WTC11 (cell line): ENCODE measurements at regions not wholly inside any gene's neighbourhood (a gene's known extent, or its start where the extent isn't known, plus 50 kb on each side); places are given as distances from the start of the nearest gene placed in this dataset.

Experiments
- ATAC-seq: fragments of 200-7000 bp; cut with Tn5 transposase; 2 replicates; pipeline ENCODE4 v1.10.0; 2021; ENCODE audit warnings: mild to moderate bottlenecking, moderate library complexity
- CTCF ChIA-PET: fragments of 300-600 bp; sonication (Branson Sonifier 250); formaldehyde crosslinking; loops from one replicate; lab custom pipeline; 2021; ENCODE audit warnings: antibody characterized with exemption; lab: Charles Lee
- POLR2A ChIA-PET: fragments of 350-600 bp; sonication (Branson Sonifier 250); formaldehyde crosslinking; loops from one replicate; lab custom pipeline; 2021; ENCODE audit warnings: antibody characterized with exemption; lab: Charles Lee
- DNase-seq: peaks from one replicate; pipeline ENCODE4 v3.0.0; 2021; ENCODE audit warnings: low spot score
- H3K27ac Mint-ChIP-seq: 2 replicates; pipeline ENCODE4 v1.8.0; 2021; ENCODE audit warnings: mixed read lengths
- H3K27me3 Mint-ChIP-seq: 2 replicates; pipeline ENCODE4 v1.8.0; 2021; ENCODE audit warnings: low read depth, mild to moderate bottlenecking, moderate library complexity, mixed read lengths
- H3K36me3 Mint-ChIP-seq: 2 replicates; pipeline ENCODE4 v1.8.0; 2021; ENCODE audit warnings: mixed read lengths
- H3K4me1 Mint-ChIP-seq: 2 replicates; pipeline ENCODE4 v1.8.0; 2022; ENCODE audit warnings: mixed read lengths
- H3K4me3 Mint-ChIP-seq: 2 replicates; pipeline ENCODE4 v1.8.0; 2021; ENCODE audit warnings: mild to moderate bottlenecking, moderate library complexity, mixed read lengths
- H3K9me3 Mint-ChIP-seq: 2 replicates; pipeline ENCODE4 v1.8.0; 2021; ENCODE audit warnings: mixed read lengths
- CREM ChIP-seq: sonication (generic); formaldehyde crosslinking; IDR thresholded peaks from 2 replicates; pipeline ENCODE4 v1.8.1; 2022; ENCODE audit warnings: mild to moderate bottlenecking, missing genetic modification reagents, moderate library complexity
- ELF4 ChIP-seq: sonication (generic); formaldehyde crosslinking; IDR thresholded peaks from 2 replicates; pipeline ENCODE4 v1.8.1; 2022; ENCODE audit warnings: low read depth, mild to moderate bottlenecking, moderate library complexity, missing genetic modification reagents
- EMX1 ChIP-seq: fragments of 250-450 bp; sonication (Bioruptor Pico); IDR thresholded peaks from 2 replicates; pipeline ENCODE4 v1.8.0; 2021; ENCODE audit warnings: mild to moderate bottlenecking
- ETV6 ChIP-seq: sonication (generic); formaldehyde crosslinking; IDR thresholded peaks from 2 replicates; pipeline ENCODE4 v1.8.1; 2022; ENCODE audit warnings: mild to moderate bottlenecking, missing genetic modification reagents
- FOXJ3 ChIP-seq: sonication (generic); formaldehyde crosslinking; IDR thresholded peaks from 2 replicates; pipeline ENCODE4 v1.9.0; 2021; ENCODE audit warnings: missing genetic modification reagents, mild to moderate bottlenecking, borderline replicate concordance
- GTF2I ChIP-seq: fragments of 250-450 bp; sonication (Bioruptor Pico); conservative IDR thresholded peaks from 2 replicates; pipeline ENCODE4 v1.4.0; 2021; ENCODE audit warnings: mild to moderate bottlenecking
- JUN ChIP-seq: sonication (generic); formaldehyde crosslinking; IDR thresholded peaks from 2 replicates; pipeline ENCODE4 v1.8.0; 2023; ENCODE audit warnings: mild to moderate bottlenecking, missing genetic modification reagents
- MXD4 ChIP-seq: fragments of 250-450 bp; sonication (Bioruptor Pico); IDR thresholded peaks from 2 replicates; pipeline ENCODE4 v1.8.0; 2021; ENCODE audit warnings: mild to moderate bottlenecking, moderate library complexity, borderline replicate concordance
- PRRX2 ChIP-seq: fragments of 250-450 bp; sonication (Bioruptor Pico); IDR thresholded peaks from 2 replicates; pipeline ENCODE4 v1.8.0; 2021; ENCODE audit warnings: mild to moderate bottlenecking
- ZNF416 ChIP-seq: fragments of 250-450 bp; sonication (Bioruptor Pico); IDR thresholded peaks from 2 replicates; pipeline ENCODE4 v1.9.0; 2021; ENCODE audit warnings: mild to moderate bottlenecking, inconsistent platforms
- TF ChIP-seq, protein P1 (sequence below): fragments of 250-450 bp; sonication (Bioruptor Pico); IDR thresholded peaks from 2 replicates; pipeline ENCODE4 v1.8.0; 2021; ENCODE audit warnings: mild to moderate bottlenecking
- TF ChIP-seq, protein P2 (sequence below): fragments of 250-450 bp; sonication (Bioruptor Pico); IDR thresholded peaks from 2 replicates; pipeline ENCODE4 v1.9.0; 2021; ENCODE audit warnings: moderate library complexity, mild to moderate bottlenecking, inconsistent platforms, borderline replicate concordance
- TF ChIP-seq, protein P3 (sequence below): fragments of 250-450 bp; sonication (Bioruptor Pico); IDR thresholded peaks from 2 replicates; pipeline ENCODE4 v1.9.0; 2021; ENCODE audit warnings: mild to moderate bottlenecking
- TF ChIP-seq, protein P4 (sequence below): sonication (generic); formaldehyde crosslinking; conservative IDR thresholded peaks from 2 replicates; pipeline ENCODE4 v1.8.1; 2022; ENCODE audit warnings: mild to moderate bottlenecking, missing genetic modification reagents
- TF ChIP-seq, protein P5 (sequence below): fragments of 250-450 bp; sonication (Bioruptor Pico); IDR thresholded peaks from 2 replicates; pipeline ENCODE4 v2.1.2; 2022; ENCODE audit warnings: mild to moderate bottlenecking, moderate library complexity
- TF ChIP-seq, protein P6 (sequence below): sonication (generic); formaldehyde crosslinking; IDR thresholded peaks from 2 replicates; pipeline ENCODE4 v1.8.1; 2022; ENCODE audit warnings: low read depth, mild to moderate bottlenecking, moderate library complexity, missing genetic modification reagents, borderline replicate concordance
- TF ChIP-seq, protein P7 (sequence below): sonication (generic); formaldehyde crosslinking; conservative IDR thresholded peaks from 2 replicates; pipeline ENCODE4 v1.8.1; 2023; ENCODE audit warnings: mild to moderate bottlenecking, low read depth, missing genetic modification reagents, moderate library complexity
- TF ChIP-seq, protein P8 (sequence below): fragments of 250-450 bp; sonication (Bioruptor Pico); conservative IDR thresholded peaks from 2 replicates; pipeline ENCODE4 v1.9.0; 2021; ENCODE audit warnings: mild to moderate bottlenecking
- TF ChIP-seq, protein P9 (sequence below): sonication (generic); formaldehyde crosslinking; IDR thresholded peaks from 2 replicates; pipeline ENCODE4 v1.8.0; 2023; ENCODE audit warnings: missing genetic modification reagents, mild to moderate bottlenecking, borderline replicate concordance

DNA sequence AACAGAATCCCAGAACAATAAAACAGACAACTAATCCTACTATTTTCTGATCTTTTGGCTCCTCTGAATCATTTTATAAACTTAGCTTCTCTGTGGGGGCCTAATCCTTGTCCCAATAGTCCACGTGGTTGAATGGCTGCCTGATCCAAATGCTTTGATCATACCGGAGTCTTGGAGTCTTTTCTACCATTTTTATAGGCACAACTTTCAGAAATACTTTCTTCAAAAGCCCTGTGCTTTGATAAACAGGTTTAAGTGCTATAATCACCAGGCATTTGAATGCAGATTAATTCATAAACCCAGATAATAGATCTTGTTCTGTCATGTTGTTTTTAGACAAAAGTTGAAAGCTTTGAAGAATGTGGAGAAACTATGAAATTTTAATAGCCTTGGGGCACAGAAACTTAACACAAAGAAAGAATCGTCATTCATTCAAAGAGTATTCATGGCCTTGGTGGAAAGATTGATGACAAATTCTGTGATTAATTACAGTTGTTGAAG, 163.7 kb downstream of the AHR start:
- ATAC-seq, result no peak
- CTCF ChIA-PET, result no interaction called here
- TF ChIP-seq MXD4 (CRISPR knock-in tag), result no peak
- TF ChIP-seq, protein P1, sequence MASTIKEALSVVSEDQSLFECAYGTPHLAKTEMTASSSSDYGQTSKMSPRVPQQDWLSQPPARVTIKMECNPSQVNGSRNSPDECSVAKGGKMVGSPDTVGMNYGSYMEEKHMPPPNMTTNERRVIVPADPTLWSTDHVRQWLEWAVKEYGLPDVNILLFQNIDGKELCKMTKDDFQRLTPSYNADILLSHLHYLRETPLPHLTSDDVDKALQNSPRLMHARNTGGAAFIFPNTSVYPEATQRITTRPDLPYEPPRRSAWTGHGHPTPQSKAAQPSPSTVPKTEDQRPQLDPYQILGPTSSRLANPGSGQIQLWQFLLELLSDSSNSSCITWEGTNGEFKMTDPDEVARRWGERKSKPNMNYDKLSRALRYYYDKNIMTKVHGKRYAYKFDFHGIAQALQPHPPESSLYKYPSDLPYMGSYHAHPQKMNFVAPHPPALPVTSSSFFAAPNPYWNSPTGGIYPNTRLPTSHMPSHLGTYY, result no peak
- TF ChIP-seq FOXJ3 (CRISPR knock-in tag), result no peak
- no peak for TF ChIP-seq GTF2I (CRISPR knock-in tag)
- TF ChIP-seq, protein P2, sequence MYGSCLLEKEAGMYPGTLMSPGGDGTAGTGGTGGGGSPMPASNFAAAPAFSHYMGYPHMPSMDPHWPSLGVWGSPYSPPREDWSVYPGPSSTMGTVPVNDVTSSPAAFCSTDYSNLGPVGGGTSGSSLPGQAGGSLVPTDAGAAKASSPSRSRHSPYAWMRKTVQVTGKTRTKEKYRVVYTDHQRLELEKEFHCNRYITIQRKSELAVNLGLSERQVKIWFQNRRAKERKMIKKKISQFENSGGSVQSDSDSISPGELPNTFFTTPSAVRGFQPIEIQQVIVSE (CRISPR knock-in tag), result no peak
- TF ChIP-seq, protein P3, sequence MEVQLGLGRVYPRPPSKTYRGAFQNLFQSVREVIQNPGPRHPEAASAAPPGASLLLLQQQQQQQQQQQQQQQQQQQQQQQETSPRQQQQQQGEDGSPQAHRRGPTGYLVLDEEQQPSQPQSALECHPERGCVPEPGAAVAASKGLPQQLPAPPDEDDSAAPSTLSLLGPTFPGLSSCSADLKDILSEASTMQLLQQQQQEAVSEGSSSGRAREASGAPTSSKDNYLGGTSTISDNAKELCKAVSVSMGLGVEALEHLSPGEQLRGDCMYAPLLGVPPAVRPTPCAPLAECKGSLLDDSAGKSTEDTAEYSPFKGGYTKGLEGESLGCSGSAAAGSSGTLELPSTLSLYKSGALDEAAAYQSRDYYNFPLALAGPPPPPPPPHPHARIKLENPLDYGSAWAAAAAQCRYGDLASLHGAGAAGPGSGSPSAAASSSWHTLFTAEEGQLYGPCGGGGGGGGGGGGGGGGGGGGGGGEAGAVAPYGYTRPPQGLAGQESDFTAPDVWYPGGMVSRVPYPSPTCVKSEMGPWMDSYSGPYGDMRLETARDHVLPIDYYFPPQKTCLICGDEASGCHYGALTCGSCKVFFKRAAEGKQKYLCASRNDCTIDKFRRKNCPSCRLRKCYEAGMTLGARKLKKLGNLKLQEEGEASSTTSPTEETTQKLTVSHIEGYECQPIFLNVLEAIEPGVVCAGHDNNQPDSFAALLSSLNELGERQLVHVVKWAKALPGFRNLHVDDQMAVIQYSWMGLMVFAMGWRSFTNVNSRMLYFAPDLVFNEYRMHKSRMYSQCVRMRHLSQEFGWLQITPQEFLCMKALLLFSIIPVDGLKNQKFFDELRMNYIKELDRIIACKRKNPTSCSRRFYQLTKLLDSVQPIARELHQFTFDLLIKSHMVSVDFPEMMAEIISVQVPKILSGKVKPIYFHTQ (CRISPR knock-in tag), result no peak
- TF ChIP-seq CREM (CRISPR knock-in tag), result no peak
- no peak for TF ChIP-seq JUN (CRISPR knock-in tag)
- TF ChIP-seq, protein P4, sequence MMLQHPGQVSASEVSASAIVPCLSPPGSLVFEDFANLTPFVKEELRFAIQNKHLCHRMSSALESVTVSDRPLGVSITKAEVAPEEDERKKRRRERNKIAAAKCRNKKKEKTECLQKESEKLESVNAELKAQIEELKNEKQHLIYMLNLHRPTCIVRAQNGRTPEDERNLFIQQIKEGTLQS, result no peak
- TF ChIP-seq PRRX2 (CRISPR knock-in tag), result no peak
- no peak for TF ChIP-seq EMX1 (CRISPR knock-in tag)
- TF ChIP-seq, protein P5, sequence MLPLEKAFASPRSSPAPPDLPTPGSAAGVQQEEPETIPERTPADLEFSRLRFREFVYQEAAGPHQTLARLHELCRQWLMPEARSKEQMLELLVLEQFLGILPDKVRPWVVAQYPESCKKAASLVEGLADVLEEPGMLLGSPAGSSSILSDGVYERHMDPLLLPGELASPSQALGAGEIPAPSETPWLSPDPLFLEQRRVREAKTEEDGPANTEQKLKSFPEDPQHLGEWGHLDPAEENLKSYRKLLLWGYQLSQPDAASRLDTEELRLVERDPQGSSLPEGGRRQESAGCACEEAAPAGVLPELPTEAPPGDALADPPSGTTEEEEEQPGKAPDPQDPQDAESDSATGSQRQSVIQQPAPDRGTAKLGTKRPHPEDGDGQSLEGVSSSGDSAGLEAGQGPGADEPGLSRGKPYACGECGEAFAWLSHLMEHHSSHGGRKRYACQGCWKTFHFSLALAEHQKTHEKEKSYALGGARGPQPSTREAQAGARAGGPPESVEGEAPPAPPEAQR (CRISPR knock-in tag), result no peak
- TF ChIP-seq, protein P6, sequence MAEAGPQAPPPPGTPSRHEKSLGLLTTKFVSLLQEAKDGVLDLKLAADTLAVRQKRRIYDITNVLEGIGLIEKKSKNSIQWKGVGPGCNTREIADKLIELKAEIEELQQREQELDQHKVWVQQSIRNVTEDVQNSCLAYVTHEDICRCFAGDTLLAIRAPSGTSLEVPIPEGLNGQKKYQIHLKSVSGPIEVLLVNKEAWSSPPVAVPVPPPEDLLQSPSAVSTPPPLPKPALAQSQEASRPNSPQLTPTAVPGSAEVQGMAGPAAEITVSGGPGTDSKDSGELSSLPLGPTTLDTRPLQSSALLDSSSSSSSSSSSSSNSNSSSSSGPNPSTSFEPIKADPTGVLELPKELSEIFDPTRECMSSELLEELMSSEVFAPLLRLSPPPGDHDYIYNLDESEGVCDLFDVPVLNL (CRISPR knock-in tag), result no peak
- TF ChIP-seq, protein P7, sequence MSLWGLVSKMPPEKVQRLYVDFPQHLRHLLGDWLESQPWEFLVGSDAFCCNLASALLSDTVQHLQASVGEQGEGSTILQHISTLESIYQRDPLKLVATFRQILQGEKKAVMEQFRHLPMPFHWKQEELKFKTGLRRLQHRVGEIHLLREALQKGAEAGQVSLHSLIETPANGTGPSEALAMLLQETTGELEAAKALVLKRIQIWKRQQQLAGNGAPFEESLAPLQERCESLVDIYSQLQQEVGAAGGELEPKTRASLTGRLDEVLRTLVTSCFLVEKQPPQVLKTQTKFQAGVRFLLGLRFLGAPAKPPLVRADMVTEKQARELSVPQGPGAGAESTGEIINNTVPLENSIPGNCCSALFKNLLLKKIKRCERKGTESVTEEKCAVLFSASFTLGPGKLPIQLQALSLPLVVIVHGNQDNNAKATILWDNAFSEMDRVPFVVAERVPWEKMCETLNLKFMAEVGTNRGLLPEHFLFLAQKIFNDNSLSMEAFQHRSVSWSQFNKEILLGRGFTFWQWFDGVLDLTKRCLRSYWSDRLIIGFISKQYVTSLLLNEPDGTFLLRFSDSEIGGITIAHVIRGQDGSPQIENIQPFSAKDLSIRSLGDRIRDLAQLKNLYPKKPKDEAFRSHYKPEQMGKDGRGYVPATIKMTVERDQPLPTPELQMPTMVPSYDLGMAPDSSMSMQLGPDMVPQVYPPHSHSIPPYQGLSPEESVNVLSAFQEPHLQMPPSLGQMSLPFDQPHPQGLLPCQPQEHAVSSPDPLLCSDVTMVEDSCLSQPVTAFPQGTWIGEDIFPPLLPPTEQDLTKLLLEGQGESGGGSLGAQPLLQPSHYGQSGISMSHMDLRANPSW (CRISPR knock-in tag), result no peak
- no peak for TF ChIP-seq ELF4 (CRISPR knock-in tag)
- TF ChIP-seq, protein P8, sequence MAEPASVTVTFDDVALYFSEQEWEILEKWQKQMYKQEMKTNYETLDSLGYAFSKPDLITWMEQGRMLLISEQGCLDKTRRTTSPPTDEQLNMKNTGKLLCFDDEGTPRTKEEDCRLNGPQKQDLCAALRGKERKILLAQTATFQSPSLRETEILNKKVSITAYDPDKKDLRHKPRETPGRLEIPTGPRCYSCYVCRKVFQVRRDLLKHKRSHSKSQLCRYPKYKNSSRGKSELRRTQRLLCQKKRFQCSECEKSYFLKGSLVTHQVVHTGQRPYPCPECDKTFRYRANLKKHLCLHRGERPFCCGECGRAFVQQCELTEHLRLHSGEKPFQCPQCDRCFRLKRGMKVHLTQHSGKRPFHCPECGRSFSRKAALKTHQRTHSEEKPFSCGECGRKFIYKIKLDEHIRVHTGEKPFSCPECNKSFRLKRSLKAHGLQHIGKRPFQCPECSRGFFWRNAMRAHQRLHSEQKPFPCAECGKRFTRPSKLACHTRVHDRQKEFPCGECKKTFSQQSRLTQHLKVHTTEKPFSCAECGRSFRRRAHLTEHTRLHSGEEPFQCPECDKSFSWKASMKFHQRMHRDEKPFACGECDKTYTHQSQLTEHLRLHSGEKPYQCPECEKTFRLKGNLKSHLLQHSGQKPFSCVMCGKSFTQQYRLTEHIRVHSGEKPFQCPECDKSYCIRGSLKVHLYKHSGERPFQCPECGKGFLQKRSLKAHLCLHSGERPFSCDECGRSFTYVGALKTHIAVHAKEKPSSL (CRISPR knock-in tag), result no peak
- no peak for TF ChIP-seq ZNF416 (CRISPR knock-in tag)
- no peak for TF ChIP-seq ETV6
- TF ChIP-seq, protein P9, sequence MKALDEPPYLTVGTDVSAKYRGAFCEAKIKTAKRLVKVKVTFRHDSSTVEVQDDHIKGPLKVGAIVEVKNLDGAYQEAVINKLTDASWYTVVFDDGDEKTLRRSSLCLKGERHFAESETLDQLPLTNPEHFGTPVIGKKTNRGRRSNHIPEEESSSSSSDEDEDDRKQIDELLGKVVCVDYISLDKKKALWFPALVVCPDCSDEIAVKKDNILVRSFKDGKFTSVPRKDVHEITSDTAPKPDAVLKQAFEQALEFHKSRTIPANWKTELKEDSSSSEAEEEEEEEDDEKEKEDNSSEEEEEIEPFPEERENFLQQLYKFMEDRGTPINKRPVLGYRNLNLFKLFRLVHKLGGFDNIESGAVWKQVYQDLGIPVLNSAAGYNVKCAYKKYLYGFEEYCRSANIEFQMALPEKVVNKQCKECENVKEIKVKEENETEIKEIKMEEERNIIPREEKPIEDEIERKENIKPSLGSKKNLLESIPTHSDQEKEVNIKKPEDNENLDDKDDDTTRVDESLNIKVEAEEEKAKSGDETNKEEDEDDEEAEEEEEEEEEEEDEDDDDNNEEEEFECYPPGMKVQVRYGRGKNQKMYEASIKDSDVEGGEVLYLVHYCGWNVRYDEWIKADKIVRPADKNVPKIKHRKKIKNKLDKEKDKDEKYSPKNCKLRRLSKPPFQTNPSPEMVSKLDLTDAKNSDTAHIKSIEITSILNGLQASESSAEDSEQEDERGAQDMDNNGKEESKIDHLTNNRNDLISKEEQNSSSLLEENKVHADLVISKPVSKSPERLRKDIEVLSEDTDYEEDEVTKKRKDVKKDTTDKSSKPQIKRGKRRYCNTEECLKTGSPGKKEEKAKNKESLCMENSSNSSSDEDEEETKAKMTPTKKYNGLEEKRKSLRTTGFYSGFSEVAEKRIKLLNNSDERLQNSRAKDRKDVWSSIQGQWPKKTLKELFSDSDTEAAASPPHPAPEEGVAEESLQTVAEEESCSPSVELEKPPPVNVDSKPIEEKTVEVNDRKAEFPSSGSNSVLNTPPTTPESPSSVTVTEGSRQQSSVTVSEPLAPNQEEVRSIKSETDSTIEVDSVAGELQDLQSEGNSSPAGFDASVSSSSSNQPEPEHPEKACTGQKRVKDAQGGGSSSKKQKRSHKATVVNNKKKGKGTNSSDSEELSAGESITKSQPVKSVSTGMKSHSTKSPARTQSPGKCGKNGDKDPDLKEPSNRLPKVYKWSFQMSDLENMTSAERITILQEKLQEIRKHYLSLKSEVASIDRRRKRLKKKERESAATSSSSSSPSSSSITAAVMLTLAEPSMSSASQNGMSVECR (CRISPR knock-in tag), result no peak
- TF ChIP-seq, all 79 proteins: peak for 0
- Mint-ChIP-seq H3K36me3 (peaks cover 43% of the 10 kb centered on the region), H3K4me1 (peaks cover 44% of the 10 kb centered on the region), H3K9me3 (peaks cover 58% of the 10 kb centered on the region), H3K27me3 (no peaks in the 10 kb centered on the region), H3K27ac (no peak overlapping the region), H3K4me3 (no peak overlapping the region; the same call in 1 of the 2 replicates)
- DNase-seq, result no peak
- POLR2A ChIA-PET, result no interaction called here
